GM21825 (cell line): ENCODE measurements at regions not wholly inside any gene's neighbourhood (a gene's known extent, or its start where the extent isn't known, plus 50 kb on each side); places are given as distances from the start of the nearest gene placed in this dataset.
"Not testable (repeated sequence)": the region's sequence is repeated elsewhere in the genome, so short reads cannot be mapped to it uniquely, and the experiment has no call there.

Experiments
- ATAC-seq: cut with Tn5 transposase; IDR thresholded peaks from one replicate; pipeline ENCODE4 v1.9.1; 2021; ENCODE audit warnings: mild to moderate bottlenecking, moderate library complexity; ENCODE audit not compliant: unreplicated experiment

DNA sequence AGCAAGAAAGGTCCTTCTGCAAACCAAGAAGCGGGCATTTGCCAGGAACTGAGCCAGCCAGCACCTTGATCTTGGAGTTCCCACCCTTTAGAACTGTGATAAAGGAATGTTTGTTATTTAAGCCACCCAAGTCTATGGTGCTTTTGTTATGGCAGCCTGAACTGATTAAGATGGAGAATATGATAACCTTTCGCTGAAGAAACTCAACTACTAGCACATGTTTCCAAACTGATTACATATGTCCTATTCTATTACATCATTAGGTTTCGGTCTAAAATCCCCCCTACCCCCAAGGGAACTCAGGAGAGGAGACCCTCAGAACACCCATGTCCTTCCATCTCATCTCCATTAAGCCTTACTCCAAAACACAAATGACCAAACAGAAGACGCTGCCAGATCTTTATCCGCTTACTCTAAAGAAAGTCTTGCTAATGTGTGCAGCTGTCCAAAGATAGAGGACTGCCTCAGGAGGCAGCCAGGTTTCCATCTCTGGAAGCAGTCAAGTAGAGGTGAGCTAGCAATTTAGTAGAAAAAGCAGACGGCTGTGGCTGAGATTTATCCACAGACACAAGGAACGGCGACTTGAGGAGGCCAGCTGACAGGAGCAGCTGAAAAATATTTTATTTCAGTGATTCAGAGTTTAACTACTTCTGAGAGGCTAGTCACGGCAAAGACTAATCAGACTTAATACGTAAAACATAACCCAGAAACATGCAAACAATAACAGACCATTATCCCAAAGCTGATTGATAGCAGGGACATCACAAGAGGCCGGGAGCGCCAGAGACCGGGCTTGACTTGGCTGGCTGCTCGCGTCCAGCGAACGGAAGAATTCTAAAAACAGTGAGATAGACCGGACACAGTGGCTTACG is 611.4 kb upstream of the CDH5 start:
- ATAC-seq, result no peak

DNA sequence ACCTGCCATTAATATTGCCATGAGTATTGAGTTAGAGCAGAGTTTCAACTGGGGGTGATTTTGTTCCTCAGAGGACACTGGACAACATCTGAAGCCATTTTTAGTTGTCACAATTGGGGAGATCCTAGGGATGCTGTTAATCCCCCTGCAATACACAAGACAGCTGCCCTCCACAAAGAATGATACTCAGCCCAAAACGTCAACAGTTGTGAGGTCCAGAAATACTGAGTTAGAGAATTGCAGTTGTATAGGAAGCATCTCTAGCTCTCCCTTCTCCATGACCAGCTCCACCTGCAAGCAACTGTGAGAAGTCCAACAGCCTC is 614.0 kb upstream of the CDH5 start:
- no peak for ATAC-seq

DNA sequence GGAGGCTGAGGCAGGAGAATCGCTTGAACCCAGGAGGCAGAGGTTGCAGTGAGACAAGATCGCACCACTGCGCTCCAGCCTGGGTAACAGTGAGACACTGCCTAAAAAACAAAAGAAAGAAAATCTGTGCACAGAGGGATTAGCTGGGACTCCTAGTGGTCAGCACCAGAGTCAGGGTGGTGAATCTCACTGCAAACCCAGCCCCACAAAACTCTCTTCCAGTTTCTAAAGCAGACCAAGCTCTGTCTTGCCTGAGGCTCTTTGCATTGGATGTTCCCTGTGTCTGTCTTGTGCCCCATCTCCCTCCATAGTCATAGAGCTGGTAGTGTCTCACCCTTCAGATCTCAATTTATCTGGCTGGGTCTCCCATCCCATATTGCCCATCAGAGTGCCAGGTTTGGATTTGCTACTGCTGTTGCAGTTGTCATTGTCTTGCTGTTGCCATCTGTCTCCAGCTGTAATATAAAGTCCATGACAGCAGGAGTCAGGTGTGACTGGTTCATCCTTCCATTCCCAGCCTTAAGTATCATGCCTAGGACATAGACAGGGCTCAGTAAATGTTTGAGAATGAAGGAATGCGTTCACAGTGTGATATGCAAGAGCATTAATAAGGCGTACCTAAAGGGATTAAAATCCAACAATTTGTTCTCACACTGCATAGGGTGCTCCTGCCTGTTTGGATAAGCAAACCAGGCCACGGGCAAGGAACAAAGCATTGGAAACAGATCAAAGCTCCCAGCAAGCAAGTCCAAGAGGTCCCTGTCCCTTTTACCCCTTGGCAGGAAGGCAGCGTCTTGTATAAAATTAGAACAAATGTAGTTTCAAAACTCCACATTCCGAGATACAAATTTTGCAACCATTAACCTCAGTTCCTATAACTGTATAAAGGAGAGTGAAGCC is 614.6 kb upstream of the CDH5 start:
- ATAC-seq, result no peak

DNA sequence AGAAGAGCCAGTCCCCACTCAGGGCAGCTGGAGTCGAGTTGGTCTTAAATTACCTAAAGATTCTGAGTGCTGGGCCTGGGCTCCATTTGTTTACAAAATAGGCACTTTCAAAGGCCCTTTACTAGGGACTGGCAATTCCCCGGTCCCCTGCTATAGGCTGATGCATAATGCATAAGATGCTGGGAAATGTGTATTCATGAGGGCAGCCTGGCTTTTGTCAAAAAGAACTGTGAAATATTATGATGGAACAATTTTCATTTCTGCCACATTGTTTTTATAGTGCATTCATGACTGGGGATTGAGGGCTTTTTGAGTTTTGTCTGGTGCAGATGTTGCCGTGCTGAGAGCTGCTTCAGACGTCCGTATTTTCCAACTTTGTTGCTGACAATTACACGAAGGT is 617.0 kb upstream of the CDH5 start:
- ATAC-seq, result no peak

DNA sequence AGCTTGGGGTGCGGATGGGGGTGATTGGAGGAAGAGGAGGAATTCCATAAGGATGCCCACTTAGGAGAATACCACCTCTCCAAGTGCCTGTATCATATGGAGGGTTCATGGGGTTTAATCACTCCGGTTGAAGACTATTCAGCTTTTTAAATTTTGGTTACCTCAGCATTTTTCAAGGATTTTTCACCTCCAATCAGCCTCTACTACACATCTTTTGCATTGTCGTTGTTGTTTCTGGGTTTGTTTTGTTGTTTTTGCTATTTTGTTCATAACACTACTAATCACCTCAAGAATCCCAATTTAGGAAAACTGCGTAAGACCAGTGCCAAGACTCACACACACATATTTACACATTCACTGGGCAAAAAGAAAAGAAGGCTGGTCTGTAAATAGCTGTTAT is 619.5 kb upstream of the CDH5 start:
- ATAC-seq, result no peak

DNA sequence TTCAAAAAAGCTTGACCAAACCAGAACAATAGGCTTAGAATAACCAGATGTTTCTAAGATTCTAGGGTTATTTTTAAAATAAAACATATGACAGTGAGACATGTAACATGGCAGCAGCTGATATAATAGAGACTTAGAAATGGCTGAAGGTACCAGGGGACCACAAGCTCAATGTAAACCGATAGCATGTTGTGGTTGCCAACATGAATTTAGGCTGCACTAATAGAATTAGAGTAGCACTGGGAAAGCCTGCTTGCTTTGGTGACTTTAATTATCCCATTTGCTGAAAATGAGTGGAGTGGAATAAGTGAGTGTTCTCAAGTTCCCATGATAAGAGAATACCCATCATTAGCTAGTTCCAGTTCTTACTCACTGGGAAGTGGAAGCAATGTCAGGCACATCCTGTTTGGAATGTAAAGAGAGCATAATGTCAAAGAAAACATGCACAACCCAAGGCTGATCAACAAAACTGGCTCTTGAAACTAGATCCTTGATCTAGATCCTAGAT is 621.2 kb upstream of the CDH5 start:
- ATAC-seq, result no peak

DNA sequence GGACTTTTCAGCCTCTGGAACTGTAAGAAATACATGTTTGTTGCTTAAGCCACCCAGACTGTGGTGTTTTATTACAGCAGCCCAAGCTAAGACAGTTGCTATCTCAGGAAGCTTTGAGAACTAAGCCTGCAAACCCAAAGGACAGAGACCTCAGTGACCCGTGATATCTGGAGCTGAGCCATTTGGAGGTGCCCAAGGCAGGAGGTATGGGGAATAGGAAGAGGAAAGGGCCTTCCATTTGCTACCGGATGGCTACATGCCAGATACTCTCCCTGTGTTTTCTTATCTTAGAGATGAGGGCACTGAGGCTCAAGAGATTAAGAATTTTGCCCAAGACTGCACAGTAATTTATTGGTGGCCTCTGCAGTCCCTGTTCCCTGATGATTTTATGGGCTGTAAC is 622.1 kb upstream of the CDH5 start:
- ATAC-seq, result no peak

DNA sequence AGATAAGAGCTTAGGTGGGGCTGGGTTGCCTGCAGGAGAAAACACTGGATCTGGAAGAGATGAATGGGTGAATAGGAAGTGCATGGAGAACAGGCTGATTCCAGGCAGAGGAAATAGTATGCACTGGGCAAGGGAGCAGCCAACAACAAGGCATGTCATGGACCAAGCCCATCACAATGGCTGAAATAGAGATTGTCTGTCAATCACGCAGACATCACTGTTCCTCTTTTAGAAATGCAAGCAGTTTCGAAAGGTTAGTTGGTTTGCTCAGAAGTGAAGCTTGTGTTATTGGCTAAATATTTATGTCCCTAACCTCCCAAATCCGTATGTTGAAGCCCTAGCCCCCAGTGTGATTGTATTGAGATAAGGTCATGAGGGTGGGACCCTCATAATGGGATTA is 621.7 kb upstream of the CDH11 start:
- no peak for ATAC-seq

DNA sequence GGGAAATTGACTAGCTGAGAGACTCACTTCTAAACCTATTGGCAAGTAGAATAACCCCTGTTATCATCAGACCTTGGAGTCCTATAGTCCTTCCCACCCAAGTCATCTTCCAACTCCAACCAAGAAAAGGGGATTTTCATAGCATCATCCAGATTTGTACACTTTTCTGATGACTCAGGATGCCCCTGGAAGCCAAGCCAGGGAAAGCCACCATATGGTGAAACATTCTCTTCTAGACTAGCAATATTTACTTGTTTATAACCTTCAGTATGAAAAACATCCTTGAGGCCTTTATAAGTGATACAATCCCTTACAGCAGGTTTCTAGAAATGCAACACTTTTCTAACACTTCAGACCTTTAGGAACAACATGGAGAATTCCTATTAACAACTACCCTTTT is 618.8 kb upstream of the CDH11 start:
- ATAC-seq, result no peak

DNA sequence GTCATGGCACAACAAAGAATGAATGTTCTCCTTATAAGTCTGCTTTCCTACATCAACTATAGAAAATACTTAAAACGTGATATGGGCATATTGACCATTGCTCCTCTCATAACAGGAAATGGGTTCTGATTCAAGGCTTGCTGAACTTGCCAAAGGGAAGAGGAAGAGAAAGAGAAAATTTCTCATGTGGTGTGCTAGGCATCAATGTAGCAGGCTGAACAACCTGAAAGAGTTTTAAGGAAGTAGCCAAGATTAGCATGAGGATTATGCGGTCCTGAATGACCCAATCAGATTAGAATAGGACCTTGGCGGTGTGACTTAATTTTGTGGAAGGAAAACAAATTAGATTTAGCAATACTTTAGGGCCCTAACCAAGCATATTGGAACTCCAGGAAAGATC is 617.7 kb upstream of the CDH11 start:
- no peak for ATAC-seq

DNA sequence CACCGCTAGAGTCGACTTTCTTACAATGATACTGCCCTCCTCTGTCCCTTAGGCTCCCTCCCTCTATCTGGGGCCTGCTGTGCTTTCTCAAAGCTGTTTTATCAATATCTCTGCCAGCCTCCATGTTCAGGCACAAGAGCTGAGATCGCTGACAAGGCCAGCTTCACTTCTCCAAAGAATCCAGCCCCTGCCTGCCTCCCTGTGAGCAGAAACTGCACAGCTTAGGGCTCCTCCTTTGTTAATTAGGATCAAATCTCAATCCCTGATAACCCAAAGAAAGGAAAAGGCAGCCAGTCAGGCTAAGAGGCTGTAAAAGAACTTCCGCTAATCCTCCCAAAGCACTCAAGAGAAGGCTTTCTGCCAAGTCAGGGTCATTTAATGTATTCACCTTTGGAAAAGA is 616.0 kb upstream of the CDH11 start:
- ATAC-seq, result no peak

DNA sequence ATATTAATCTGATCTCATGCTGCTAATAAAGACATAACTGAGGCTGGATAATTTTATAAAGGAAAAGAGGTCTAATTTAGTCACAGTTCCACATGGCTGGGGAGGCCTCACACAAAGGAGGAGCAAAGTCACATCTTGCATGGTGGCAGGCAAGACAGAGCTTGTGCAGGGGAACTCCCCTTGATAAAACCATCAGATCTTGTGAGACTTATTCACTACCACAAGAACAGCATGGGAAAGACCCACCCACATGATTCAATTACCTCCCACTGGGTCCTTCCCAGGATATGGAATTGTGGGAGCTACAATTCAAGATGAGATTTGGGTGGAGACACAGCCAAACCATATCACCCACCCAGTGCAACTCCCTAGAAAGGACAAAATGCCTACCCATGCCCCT is 613.8 kb upstream of the CDH11 start:
- ATAC-seq, result not testable (repeated sequence)

DNA sequence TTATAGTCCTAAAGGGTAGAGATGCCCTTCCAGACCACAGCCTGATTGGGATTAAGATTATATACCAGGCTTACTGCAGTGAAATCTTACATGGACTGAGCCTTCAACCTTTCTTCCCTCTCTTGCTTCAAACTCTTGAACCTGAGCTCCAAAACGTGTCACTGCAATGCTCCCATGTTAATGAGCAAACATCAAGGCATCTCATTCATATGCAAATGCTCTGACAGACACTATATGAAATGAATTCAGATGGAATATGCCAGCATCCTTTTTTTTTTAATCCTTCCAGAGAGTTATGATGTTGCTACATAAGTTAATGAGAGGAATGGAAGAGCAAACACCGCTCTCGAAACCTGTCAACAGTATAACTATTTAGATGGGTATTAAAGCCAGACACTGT is 611.9 kb upstream of the CDH11 start:
- ATAC-seq, result no peak

DNA sequence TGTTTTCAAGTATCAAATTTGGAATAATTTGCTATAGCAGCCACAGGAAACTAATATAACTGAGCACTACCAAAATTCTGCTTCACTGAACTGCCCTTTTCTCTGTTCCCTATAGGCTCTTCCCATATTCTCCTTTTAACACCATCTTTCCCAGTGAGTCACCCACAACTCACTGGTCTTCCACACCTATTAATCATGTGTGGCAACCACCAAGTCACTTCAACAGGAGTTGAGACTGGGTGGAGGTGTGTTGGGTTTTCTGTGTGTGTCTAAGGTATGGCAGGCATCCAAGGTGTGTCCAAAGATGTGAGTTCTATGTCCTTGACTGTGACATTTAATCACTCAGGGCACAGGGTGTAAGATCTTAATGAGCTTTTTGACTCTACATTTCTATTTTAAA is 610.0 kb upstream of the CDH11 start:
- ATAC-seq, result no peak

DNA sequence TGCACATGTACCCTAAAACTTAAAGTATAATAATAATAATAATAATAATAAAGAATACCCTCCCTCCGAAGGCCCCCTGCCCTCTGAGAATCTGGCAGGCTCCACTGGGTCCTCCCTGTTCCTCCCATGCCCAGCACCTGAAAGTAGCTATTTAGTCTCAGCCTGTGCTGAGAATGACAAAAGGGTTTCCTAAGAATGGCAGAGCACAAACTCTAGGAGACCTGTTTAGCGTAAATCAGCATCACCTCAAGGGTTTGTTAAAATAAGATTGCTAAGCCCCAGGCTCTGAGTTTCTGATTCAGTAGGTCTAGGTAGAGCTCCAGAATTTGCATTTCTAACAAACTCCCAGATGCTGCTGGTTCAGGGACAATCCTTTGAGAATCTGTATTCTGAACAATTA is 606.8 kb upstream of the CDH11 start:
- ATAC-seq, result no peak

DNA sequence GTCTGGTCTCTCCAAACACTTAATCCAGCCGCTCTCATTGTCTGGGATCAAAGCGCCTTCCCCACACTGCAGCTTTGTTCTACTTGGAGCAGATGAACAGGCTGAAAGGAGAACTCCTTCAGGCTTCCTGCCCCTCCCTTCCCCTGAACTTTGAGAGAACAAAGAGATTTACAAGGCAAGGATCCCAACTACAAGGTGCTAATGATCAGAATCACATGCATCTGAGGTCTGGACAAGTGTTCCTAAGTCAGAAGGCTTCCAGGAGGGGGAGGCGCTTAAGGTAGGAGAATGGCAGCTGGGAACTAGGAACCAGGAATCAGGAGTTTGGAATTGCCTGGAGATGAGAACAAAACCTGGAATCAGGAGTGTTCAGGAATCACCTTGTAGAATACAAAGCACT is 606.3 kb upstream of the CDH11 start:
- ATAC-seq, result no peak

DNA sequence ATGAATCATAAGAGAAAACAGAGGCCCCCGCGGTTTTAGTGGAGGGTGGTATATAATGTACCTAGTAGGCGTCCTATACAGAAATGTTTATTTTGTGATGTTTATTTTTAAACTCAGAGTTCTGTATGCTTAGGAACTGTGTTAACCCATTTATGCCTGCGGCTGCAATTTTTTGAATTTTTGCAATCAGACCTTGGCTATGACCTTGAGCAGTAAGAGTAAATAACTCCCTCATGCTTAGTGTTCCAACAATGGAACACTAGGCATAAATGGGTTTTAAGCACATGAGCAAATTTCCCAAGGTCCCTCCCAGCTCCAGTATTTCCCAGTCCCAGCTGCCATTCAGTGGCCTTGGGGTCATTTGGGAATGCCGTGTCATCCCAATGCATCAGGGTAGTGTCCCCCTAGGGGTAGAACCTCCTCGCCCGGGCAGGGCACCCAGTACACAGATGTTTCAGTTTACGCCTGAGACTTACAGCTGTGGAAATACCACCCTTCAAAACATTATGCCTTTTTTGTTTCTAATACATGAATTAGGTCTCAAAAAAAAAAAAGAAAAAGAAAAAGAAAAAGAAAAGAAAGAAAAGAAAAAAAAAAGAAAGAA is 605.8 kb upstream of the CDH11 start:
- no peak for ATAC-seq

DNA sequence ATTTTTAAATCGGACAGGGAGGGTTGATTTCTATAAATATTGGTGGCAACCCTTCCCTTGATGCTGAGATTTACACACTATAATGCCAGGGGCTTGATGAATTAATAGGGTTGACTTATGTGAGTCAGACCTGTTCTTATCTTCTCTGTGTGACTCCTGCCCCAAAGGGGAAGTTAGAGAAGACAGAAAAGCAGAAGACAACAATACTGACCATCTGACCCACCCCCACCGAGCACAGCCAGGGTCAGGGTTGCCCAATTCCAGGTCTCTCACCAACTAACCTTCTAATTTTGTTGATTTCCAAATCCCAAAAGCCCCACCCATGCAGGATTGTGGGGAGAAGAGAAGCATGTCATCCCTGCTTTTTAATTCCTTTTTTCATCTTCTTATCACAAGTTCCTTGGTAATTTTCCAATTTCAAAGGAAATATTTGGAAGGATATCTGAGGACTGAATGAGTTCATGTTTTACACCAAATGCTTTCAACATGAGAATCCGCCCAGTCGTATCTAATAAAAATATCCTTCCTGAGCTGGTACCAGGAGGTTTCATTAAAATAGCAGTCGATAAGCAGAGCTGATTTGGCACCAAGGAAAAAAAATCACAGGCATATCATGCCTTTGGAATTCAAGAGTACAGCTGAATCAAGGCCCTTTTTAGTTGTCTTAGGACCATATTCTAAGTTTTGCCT is 603.4 kb upstream of the CDH11 start:
- ATAC-seq, result no peak

DNA sequence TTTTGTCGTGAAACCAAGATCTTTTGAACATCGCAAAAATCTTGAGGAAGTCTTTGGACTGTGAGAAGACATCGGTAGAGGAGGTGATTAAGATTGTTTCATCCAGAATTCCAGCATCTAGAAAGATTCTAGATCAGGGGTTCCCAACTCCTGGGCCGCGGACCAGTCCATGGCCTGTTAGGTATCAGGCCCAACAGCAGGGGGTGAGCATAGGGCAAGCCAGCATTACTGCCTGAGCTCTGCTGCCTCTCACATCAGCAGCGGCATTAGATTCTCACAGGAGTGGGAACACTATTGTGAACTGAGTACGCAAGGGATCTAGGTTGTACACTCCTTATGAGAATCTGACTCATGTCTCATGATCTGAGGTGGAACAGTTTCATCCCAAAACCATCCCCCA is 600.6 kb upstream of the CDH11 start:
- ATAC-seq, result no peak

DNA sequence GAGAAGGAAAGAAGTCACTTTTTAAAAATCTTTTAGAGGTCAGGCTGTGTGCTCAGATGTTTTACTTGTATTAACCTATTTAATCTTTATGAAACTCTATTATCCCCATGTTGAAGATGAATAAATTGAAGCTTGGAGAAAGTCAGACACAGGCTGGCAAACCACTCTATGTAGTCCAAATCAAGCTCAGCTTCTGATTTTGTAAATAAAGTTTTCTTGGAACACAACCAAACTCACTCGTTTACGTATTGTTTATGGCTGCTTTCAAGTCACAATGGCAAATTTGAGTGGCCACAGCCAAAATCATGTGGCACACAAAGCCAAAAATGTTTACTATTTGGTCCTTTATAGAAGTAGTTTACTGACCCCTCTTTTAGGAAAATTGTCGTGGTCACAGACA is 596.0 kb upstream of the CDH11 start:
- no peak for ATAC-seq
